MV-4-11 (cell line): ENCODE measurements at regions not wholly inside any gene's neighbourhood (a gene's known extent, or its start where the extent isn't known, plus 50 kb on each side); places are given as distances from the start of the nearest gene placed in this dataset.
"Not testable (repeated sequence)": the region's sequence is repeated elsewhere in the genome, so short reads cannot be mapped to it uniquely, and the experiment has no call there.

Experiments
- DNase-seq: peaks from one replicate; lab custom pipeline; 2025; lab: John Stamatoyannopoulos, UW

DNA sequence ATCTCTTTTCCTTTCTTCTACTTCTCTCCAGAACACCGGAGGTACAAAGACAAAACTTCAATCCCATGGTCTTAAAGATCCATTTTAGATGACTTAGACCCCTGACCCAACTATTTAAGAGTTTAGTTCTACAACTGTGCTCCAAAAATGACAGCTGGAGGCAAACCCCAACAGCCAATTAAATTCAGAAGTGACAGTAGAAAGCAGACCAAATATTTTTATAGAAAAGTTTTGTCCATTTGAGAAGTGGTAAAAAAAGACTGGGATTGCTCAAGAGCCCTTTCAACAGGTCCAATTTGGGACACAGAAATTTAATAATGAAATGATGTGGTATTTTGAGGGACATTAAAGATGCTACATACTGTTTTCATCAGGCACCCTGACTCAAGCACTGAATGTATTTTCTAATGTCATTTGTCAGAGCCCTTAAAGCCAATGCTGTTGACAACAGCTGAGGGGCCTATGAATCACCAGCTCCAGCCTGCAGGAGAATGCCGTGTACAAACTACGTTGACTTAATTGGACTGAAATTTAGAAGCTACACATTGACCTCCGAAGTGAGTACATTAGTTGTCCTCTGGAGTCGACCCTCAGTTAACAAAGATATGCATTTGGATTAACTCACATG is 147.5 kb upstream of the PIK3R1 start:
- DNase-seq = no peak

DNA sequence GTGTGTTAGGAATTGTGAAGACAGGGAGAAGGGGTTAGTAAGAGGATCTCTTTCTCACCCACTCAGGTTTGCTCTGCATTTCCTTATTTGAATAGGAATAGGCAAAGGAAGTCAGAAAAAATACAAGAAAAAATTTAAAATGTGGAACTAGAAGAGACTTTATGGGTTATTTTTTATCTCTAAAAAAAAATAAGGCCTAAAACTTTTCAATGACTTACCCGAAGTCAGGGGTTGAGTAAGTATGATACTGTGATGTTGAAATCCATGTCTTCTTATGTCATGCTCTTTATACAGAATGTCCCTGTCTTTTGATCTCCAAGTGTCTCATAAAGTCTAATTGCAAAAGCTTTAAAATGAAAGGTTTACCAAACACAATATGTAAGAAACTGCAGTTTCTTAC is 148.3 kb upstream of the PIK3R1 start:
- DNase-seq = peak; percentile 57

DNA sequence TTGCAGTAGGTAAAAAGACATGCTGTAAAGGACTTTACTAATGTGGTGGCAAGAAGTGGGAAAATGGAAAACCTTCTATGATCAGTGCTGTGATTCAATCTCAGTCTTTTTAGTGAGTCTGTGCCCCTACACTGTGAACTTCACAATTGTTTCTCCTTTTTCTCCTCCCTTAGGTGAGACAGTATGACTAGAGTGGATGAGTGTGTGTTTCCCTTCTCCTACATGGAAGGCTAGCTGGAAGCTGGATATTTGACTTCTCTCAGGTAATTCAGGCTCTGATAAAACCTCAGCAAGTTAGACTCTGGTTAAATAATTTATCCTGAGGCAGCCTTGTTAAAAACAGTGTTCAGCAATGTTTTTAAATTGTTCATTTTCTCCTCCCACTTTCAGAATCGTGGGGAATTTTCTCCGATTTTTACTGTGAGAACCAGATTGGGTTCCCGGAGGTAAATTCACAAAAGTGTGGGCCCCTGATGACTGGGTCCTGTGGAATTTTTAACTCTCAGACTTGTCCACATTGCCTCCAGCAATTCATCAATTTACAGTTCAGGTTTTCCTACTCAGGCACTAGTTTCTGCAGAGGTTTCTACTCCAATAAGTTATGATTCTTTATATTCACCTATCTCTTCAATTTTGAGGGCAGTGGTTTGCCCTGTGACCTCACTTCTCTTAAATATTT is 149.1 kb upstream of the PIK3R1 start:
- DNase-seq = no peak

DNA sequence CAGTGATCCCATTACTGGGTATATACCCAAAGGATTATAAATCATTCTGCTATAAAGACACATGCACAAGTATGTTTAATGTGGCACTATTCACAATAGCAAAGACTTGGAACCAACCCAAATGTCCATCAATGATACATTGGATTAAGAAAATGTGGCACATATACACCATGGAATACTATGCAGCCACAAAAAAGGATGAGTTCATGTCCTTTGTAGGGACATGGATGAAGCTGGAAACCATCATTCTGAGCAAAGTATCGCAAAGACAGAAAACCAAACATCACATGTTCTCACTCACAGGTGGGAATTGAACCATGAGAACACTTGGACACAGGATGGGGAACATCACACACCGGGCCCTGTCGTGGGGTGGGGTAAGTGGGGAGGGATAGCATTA is 150.2 kb upstream of the PIK3R1 start:
- DNase-seq = not testable (repeated sequence)

DNA sequence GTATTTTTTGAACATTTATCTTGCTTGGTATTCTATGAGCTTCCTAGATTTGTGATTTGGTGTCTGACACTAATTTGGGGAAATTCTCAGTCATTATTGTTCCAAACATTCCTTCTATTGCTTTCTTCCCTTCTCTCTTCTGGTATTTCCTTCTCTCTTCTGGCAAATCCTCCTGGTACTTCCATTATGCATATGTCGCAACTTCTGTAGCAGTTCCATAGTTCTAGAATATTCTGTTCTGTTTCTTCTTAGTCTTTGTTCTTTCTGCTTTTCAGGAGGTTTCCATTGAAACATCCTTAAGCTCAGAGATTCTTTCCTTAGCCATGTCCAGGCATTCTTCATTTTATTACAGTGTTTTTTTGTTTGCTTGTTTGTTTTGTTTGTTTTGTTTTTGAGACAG is 155.2 kb upstream of the PIK3R1 start:
- DNase-seq = no peak

DNA sequence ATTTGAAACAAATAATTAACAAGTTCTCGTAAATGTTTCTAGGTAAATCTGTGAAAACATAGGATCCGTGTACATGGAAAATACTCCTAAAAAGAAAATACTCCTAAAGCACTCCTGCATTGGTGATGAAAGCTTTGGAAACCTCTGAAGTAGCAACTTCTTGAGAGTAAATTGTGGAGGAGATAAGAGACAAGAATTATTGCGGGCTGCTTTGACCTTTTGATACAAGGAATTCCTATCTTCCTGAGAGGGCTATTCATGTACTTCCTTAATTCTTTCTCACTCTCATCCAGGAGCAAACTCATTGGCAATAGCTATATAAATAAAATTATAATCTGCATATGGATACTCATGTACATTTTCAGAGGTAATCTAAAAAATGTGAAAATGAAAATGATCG is 158.4 kb upstream of the PIK3R1 start:
- no peak for DNase-seq

DNA sequence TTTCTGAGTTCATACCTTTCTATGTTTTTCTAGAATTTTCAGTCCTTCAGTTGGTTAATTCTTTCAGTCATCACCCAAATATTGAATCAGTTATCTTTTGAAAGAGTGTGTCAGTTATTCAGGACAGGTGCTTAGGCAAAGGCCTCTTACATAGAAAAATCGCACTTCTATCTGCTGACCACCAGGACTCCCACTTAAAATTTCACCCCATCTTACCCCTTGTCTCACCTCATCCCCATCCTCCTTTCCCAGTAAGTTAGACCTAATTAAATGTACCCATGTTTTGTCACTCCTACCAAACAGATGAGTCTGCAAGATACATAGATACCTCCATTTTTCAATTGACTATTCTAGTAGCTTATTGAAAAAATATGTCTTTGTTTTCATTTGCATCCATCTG is 159.9 kb upstream of the PIK3R1 start:
- no peak for DNase-seq

DNA sequence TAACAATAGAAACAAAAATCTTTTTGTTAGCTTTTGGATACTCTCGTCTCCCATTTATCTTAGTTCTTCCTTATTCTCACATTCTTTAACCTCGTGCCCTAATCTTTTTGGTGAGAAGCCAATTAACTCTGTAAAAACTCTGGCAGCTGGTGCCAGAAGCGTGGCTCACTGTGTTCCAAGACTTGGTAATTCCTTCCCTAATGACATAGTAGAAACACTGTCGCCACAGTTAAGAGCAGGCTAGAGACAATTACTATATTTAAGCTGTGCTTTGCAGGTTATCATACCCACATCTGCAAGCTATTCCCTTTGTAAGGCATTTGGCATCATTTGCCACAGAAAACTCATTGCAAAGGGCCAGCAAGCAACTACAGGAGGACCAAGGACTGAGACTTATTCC is 160.9 kb upstream of the PIK3R1 start:
- DNase-seq = no peak

DNA sequence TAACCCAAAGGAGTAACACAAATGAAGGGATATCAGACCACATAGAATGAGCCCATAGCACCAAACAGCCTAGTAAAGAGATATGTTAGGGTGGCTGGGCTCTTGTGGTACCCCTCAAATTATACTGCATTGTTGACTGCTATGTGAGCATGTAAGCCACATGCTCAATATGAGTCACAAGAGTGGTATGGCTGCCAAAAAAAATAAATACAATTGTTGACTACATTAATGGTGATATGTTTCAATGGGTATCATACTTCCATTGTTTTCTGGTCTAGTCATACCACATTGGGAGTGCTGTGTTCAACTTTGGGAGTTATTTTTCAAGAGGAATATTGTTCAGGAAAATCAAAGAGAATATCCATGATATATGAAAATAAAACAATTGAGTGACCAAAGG is 162.4 kb upstream of the PIK3R1 start:
- DNase-seq = no peak

DNA sequence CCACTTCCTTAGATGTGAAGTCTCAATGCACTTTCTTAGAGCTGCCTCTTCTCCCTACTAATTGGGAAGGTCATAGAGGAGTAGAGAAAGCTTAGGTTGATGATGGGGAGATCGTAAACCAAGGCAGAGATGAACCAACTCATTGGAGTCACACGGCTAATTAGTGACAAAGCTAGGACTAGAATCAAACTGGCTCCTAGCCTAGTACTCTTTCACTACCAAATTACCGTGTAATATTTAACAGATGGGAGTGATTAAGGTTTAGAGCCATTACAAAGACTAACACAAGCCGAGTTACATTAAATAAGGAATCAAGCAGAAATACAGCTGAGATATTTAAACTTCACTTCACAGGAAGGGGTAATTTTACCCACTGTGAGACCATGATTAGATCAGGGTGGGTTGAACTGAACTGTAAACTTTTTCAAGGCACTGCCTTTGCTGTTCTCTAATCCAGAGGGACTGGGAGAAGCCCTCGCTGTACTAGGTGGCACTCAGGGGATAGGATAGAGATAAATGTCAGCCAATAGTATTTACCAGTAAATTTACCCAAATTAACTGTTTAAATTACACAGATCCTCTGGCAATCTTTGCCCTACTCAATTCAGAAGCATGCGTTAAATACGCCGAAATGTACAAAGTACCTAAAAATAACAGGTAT is 166.4 kb upstream of the PIK3R1 start:
- no peak for DNase-seq

DNA sequence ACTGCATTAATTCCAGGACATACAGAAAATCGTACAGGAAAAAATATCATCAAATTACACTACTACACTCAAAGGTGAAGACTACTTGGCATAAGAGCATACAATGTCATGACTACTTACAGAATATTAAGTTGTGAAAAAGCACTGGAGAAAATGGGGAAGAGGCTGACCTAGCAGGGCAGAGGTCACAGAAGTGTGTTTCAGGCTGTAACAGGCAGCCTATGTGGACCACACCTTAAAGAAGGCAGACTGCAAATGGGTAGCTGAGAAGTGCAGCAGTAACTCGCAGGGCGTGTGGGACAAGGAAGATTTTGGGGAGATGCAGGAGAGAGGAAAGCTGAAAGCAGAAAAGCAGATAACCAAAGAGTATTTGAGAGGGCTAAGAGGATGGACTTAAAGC is 167.0 kb upstream of the PIK3R1 start:
- peak; percentile 11 for DNase-seq

DNA sequence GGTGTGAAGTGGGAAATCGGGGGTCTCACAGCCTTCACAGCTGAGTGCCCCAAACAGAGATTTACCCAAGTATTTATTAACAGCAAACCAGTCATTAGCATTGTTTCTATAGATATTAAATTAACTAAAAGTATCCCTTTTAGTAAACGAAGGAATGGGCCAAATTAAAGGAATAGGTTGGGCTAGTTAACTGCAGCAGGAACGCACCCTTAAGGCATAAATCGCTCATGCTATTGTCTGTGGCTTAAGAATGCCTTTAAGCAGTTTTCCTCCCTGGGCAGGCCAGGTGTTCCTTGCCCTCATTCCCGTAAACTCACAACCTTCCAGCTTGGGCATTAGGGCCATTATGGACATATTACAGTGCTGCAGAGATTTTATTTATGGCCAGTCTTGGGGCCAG is 167.5 kb upstream of the PIK3R1 start:
- not testable (repeated sequence) for DNase-seq

DNA sequence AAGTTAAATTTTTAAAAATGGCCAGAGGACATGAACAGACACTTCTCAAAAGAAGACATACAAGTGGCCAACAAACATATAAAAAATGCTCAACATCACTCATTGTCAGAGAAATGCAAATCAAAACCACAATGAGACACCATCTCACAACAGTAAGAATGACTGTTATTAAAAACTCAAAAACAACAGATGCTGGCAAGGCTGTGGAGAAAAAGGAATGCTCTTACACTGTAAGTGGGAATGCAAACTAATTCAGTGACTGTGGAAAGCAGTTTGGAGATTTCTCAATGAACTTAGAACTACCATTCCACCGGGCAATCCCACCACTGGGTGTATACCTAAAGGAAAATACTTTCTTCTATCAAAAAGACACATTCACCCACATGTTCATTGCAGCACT is 168.5 kb upstream of the PIK3R1 start:
- DNase-seq = no peak

DNA sequence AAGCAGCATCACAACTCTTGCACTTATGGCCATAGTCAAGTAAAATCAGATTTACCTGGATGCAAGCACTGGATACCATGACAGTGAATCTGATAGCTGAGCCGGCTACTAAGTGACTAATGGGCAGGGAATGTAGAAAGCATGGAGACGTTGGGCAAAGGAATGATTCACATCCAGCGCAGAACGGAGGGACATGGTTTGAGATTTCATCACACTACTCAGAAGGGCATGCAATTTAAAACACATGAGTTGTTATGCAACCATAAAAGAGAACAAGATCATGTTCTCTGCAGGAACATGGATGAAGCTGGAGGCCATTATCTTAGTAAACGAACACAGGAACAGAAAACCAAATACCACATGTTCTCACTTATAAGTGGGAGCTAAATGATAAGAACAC is 169.1 kb upstream of the PIK3R1 start:
- peak; percentile 98 for DNase-seq

DNA sequence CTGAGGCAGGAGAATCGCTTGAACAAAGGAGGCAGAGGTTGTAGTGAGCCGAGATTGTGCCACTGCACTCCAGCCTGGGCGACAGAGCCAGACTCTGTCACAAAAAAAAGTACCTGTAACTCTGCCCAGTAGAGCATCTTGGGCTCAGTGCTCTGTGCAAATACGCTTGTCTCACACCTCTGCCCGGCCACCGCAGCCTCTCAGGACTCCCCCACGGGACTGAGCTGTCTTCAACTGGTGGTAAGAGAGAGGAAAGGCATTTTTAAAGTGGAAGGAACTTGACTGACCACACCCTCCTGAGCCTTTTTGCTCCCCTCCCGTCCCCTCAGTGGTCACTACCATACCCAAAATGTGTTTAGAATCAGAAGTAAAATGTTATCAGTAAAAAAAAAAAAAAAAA is 174.3 kb upstream of the PIK3R1 start:
- DNase-seq = peak; percentile 14

DNA sequence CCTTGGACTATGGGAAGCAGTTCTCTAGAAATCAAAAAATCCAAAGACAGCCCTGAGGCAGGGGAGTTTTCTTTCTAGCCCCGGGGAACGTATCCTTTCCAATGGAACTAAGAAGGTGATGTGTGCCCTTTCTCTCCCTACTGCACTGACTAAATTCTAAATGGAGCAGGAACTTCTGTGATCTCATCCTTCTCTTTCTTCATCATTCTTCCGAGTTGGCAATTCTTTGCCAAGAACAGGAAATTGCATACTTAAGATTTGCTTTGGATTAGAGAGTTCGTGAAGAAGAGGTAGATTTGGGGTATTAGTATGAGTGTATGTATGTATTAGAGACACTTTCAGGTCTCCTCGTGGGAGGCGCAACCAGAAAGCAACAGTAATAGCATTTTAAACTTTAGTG is 178.0 kb upstream of the PIK3R1 start:
- DNase-seq = no peak

DNA sequence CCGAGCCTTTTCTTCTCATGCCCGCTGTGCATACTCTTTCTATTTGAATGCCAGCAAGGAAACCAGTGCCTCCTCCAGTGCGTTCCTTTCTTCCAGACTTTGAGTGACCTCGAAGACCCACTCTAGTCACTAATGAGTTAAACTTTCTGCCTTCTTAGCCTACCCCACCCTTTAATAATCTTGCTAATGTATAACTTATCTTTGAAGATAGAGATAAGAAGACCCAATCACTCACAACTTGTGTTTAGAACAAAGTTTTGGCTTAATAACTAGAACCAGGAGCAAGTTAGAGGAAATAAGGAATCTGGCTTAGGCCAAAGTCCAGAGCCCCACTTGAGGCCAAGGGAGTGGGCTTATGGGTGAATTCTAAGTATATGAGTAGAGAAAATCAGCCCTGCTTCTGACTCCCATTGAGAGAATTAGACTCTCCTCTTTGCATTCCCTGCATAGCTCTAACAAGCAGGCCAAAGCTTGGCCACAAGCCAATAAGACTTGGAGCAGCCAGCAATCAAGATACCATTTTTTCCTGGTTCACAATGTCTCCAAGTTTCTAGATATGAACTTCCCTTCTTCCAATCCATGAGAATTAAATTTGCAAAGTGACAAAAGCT is 181.5 kb upstream of the PIK3R1 start:
- no peak for DNase-seq

DNA sequence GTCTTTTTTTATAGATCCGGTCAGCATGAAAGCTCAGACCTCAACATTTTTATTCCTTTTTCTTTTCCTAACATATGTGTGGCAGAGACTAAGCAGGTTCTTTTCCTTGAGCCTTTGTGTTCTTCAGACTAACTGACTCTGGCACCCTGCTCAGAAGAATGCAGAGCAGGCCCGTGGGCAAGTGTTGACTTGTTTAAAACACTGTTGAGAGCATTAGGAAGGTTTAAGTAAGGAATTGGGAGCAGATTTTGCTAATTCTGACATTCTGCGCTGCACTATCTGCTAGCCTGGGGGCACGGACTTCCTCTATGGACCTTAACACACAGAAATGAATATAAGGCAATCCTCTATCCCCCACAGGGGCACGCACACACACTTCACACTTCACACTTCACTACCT is 182.5 kb upstream of the PIK3R1 start:
- DNase-seq = no peak

DNA sequence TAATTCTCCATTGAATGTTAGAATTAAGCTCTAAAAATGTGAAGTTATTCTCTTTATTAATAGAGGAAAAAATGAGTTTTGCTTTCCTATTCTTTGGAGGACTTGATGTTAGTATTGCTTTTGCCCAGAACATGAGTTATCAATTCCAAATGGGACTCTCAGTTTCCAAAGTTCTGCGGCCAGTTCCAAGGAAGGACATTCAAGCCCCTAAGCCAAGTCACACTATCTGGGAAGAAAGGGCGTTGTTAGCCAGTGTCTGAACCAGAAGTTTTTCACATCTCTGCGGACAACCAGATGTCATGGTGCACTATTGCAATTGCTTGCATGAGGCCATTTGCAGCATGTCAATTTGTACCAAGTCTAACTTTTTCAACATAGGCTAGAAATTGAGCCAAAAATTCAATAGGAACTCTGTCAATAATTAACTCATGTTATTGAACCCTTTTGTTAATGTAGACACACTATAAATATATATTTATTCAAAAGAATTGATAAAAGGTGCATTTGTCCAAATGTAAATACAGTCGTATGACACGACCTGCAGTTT is 183.3 kb upstream of the PIK3R1 start:
- no peak for DNase-seq

DNA sequence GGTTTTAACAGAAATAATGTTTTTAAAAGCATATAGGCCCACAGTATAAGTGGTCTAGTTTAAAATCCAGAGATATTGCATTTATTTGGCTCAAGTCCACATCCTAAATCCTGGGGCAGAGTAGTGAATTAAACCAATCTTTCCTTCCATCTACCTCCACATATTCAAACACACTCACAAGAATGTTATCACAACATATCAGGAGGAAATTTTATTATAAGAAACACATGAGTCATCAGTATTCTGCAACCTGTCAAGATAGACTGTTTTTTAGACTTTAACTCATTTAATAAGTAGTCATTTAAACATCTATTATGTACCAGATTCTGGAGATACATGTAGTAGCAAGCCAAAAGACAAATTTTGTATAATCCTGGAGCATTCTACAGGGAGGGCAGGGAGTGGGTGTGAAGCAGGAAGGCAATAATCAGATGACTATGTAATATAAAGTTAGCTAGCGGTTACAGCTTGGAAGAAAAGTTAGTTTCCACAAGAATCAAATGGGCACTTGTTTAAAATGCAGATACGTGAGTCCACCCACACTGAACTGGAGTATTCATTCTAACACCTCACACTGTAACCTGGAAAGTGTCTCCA is 187.3 kb upstream of the PIK3R1 start:
- DNase-seq = no peak

DNA sequence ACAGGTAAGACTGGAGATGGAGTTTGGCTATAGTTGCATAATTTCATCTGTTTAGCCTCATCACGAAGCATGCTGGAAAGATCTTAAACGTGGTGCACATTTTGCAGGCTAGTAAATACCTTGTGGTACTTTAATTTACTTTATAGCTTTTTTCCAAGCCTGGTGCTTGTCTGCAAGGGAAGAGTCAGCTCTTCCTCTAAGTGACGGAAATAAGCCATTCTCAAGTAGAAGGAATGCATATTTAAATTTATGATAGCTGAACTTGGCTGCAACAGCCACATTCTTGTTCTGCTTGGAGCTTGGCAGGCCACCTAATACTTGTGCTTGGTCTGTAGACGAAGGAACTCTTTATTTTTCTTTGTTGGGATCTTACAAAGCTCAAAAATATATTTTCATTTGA is 188.0 kb upstream of the PIK3R1 start:
- no peak for DNase-seq

DNA sequence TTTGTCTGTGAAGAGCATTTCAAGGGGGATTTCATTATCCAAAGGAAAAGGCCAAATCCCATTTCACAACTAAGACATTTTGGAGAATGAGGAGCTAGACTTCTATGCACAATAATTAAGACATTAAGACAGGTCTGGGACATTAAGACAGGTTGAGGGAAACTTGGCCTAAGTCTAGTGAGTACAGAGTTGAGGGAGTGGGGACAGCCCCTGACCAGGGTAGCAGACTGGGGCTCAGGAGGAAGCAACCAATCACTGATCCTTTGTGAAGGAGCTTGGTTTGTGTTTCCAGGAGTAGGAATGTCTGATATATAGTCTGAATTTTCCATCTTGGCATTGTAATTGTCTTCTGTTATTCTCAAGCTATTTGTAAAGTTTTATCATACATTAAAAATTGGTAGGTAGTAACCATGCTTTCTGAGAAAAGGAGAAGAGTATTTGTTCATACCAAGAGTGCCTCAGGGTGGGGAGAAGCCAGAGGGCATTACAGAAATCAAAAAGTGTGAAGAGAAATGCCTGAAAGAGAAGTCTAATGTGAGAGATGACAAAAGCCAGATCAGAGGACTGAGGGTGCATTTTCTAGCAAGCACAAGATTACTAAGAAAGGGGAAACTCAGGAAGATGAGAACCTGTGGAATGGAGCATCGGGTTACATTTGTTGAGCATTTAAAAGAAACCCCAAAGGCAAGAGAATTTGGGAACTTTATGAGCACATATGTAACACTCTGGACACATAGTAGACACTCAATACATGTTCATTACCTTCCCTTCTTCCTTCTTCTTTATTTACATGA is 189.3 kb upstream of the PIK3R1 start:
- DNase-seq = no peak
